GM23338 (cell line): ENCODE measurements at regions not wholly inside any gene's neighbourhood (a gene's known extent, or its start where the extent isn't known, plus 50 kb on each side); places are given as distances from the start of the nearest gene placed in this dataset.

Source experiments
- ATAC-seq: fragments of 200-7000 bp; cut with Tn5 transposase; 3 replicates; pipeline ENCODE4 v1.9.1; 2020
- DNase-seq: peaks from one replicate; pipeline ENCODE4 v3.0.0-alpha.2; 2015; ENCODE audit warnings: low spot score
- H2AFZ ChIP-seq: fragments of 200-600 bp; sonication (generic); 2 replicates; pipeline ENCODE4 v1.8.0; 2016; ENCODE audit warnings: antibody characterized with exemption, mild to moderate bottlenecking, moderate library complexity
- H3F3A ChIP-seq: fragments of 200-600 bp; sonication (generic); replicated peaks from 2 replicates; pipeline ENCODE4 v1.8.0; 2017; ENCODE audit warnings: antibody characterized with exemption, mixed run types, low read depth
- H3K27ac ChIP-seq: fragments of 200-600 bp; sonication (generic); 2 replicates; pipeline ENCODE4 v1.6.1; 2016; ENCODE audit warnings: low read depth
- H3K27me3 ChIP-seq: fragments of 200-600 bp; sonication (generic); 2 replicates; pipeline ENCODE4 v1.8.0; 2016; ENCODE audit warnings: mild to moderate bottlenecking, mixed run types, moderate library complexity; ENCODE audit not compliant: insufficient read depth
- H3K36me3 ChIP-seq: fragments of 200-600 bp; sonication (generic); 2 replicates; pipeline ENCODE4 v1.8.0; 2016; ENCODE audit warnings: mild to moderate bottlenecking; ENCODE audit not compliant: insufficient read depth
- H3K4me1 ChIP-seq: fragments of 200-600 bp; sonication (generic); 2 replicates; pipeline ENCODE4 v1.8.0; 2016; ENCODE audit warnings: mild to moderate bottlenecking, moderate library complexity; ENCODE audit not compliant: insufficient read depth
- H3K4me2 ChIP-seq: fragments of 200-600 bp; sonication (generic); 2 replicates; pipeline ENCODE4 v1.7.1; 2017; ENCODE audit warnings: mixed run types
- H3K4me3 ChIP-seq: fragments of 200-600 bp; sonication (generic); 2 replicates; pipeline ENCODE4 v1.6.1; 2016; ENCODE audit warnings: mixed run types
- H3K79me2 ChIP-seq: fragments of 200-600 bp; sonication (generic); replicated peaks from 2 replicates; pipeline ENCODE4 v1.8.0; 2017; ENCODE audit warnings: mild to moderate bottlenecking; ENCODE audit not compliant: insufficient read depth
- H3K9me2 ChIP-seq: fragments of 200-600 bp; sonication (generic); 2 replicates; pipeline ENCODE4 v1.8.0; 2017; ENCODE audit not compliant: insufficient read depth
- H4K20me1 ChIP-seq: fragments of 200-600 bp; sonication (generic); replicated peaks from 2 replicates; pipeline ENCODE4 v1.8.0; 2017; ENCODE audit warnings: mild to moderate bottlenecking; ENCODE audit not compliant: insufficient read depth
- H3K27ac Mint-ChIP-seq: 2 replicates; pipeline ENCODE4 v1.8.0; 2020; ENCODE audit warnings: inconsistent platforms, mild to moderate bottlenecking, moderate library complexity, mixed read lengths
- H3K27me3 Mint-ChIP-seq: 3 replicates; pipeline ENCODE4 v1.8.0; 2022; ENCODE audit warnings: low read depth, mild to moderate bottlenecking, moderate library complexity, mixed read lengths, inconsistent platforms; ENCODE audit not compliant: insufficient read depth, poor library complexity
- H3K36me3 Mint-ChIP-seq: 3 replicates; pipeline ENCODE4 v1.8.0; 2021; ENCODE audit warnings: low read depth, mild to moderate bottlenecking, inconsistent platforms, moderate library complexity, mixed read lengths
- H3K4me1 Mint-ChIP-seq: 3 replicates; pipeline ENCODE4 v1.8.0; 2020; ENCODE audit warnings: mild to moderate bottlenecking, inconsistent platforms, mixed read lengths
- H3K4me3 Mint-ChIP-seq: 3 replicates; pipeline ENCODE4 v1.8.0; 2021; ENCODE audit warnings: moderate library complexity, mild to moderate bottlenecking, inconsistent platforms, mixed read lengths
- H3K9me3 Mint-ChIP-seq: 3 replicates; pipeline ENCODE4 v1.8.0; 2020; ENCODE audit warnings: moderate library complexity, mild to moderate bottlenecking, inconsistent platforms, mixed read lengths
- CREB1 ChIP-seq: fragments of 250-450 bp; sonication (Bioruptor Pico); IDR thresholded peaks from 2 replicates; pipeline ENCODE4 v1.5.0; 2020; ENCODE audit warnings: low read depth, mild to moderate bottlenecking, moderate library complexity
- CTCF ChIP-seq, 2 experiments: fragments of 200-600 bp in 1 of 2; sonication (generic) in 1 of 2; conservative IDR thresholded peaks; 2 replicates each; pipeline versions ENCODE4 v1.5.1 to v1.6.1; 2016 to 2017; ENCODE audit warnings: antibody characterized with exemption in 2 of 2, low read depth in 2 of 2, mild to moderate bottlenecking in 2 of 2, moderate library complexity in 1 of 2
- EZH2phosphoT487 ChIP-seq: fragments of 200-600 bp; sonication (generic); IDR thresholded peaks from one replicate; pipeline ENCODE4 v1.8.1; 2018; ENCODE audit warnings: antibody characterized with exemption; ENCODE audit not compliant: unreplicated experiment
- JUNB ChIP-seq: IDR thresholded peaks from one replicate; pipeline ENCODE4 v1.6.1; 2016; ENCODE audit warnings: antibody characterized with exemption; ENCODE audit not compliant: unreplicated experiment
- NANOG ChIP-seq: IDR thresholded peaks from 2 replicates; pipeline ENCODE4 v1.6.1; 2016; ENCODE audit warnings: antibody characterized with exemption, borderline replicate concordance
- REST ChIP-seq: IDR thresholded peaks from one replicate; pipeline ENCODE4 v1.6.1; 2018; ENCODE audit warnings: antibody characterized with exemption; ENCODE audit not compliant: unreplicated experiment
- ZNF114 ChIP-seq: fragments of 250-450 bp; sonication (Bioruptor Pico); IDR thresholded peaks from 2 replicates; pipeline ENCODE4 v1.5.0; 2020; ENCODE audit warnings: mild to moderate bottlenecking, moderate library complexity
- ZNF331 ChIP-seq: fragments of 250-450 bp; sonication (Bioruptor Pico); IDR thresholded peaks from 2 replicates; pipeline ENCODE4 v1.5.0; 2020; ENCODE audit warnings: low read depth, mild to moderate bottlenecking, moderate library complexity

- TF ChIP-seq JUNB (no peak), CREB1 (no peak), ZNF331 (CRISPR knock-in tag) (no peak), REST (no peak), EZH2phosphoT487 (no peak), ZNF114 (CRISPR knock-in tag) (no peak), NANOG (no peak)
These were observed 99.8 kb downstream of the ATPSCKMT start (continued) for GRCh38 chr5:10149911-10150310.

GRCh38 chr5:10145923-10146401 is 103.7 kb downstream of the ATPSCKMT start:
- H3K36me3 Mint-ChIP-seq = no peaks in the 10 kb centered on the region
- peak; percentile 47 for DNase-seq

More at GRCh38 chr5:10145923-10146401, 103.7 kb downstream of the ATPSCKMT start:
- Histone ChIP-seq H3K36me3 (no peaks in the 10 kb centered on the region), H4K20me1 (no peaks in the 10 kb centered on the region), H3F3A (no peaks in the 10 kb centered on the region), H3K4me3 (no peak overlapping the region), H3K4me1 (no peaks in the 10 kb centered on the region; the same call in 1 of the 2 replicates), H3K27ac (no peak overlapping the region), H3K9me2 (no peaks in the 10 kb centered on the region), H2AFZ (no peak overlapping the region), H3K27me3 (no peaks in the 10 kb centered on the region), H3K79me2 (no peaks in the 10 kb centered on the region), H3K4me2 (no peak overlapping the region)
- ATAC-seq = no peak
- Mint-ChIP-seq H3K9me3 (no peaks in the 10 kb centered on the region; the same call in 2 of the 3 replicates), H3K27ac (peak overlapping the region; percentile 38; the same call in 1 of the 2 replicates), H3K4me1 (peaks cover 10% of the 10 kb centered on the region; the same call in 2 of the 3 replicates), H3K4me3 (no peak overlapping the region), H3K27me3 (no peaks in the 10 kb centered on the region)
- TF ChIP-seq ZNF114 (CRISPR knock-in tag) = no peak
- TF ChIP-seq CTCF (conservative IDR thresholded peaks at IDR 0.05; ENCODE audit: low read depth in 2 of 2) = peak; percentile 51 to 65
- TF ChIP-seq REST = no peak
